ENCODE measurements at regions not wholly inside any gene's neighbourhood (a gene's known extent, or its start where the extent isn't known, plus 50 kb on each side); places are given as distances from the start of the nearest gene placed in this dataset.

DNA sequence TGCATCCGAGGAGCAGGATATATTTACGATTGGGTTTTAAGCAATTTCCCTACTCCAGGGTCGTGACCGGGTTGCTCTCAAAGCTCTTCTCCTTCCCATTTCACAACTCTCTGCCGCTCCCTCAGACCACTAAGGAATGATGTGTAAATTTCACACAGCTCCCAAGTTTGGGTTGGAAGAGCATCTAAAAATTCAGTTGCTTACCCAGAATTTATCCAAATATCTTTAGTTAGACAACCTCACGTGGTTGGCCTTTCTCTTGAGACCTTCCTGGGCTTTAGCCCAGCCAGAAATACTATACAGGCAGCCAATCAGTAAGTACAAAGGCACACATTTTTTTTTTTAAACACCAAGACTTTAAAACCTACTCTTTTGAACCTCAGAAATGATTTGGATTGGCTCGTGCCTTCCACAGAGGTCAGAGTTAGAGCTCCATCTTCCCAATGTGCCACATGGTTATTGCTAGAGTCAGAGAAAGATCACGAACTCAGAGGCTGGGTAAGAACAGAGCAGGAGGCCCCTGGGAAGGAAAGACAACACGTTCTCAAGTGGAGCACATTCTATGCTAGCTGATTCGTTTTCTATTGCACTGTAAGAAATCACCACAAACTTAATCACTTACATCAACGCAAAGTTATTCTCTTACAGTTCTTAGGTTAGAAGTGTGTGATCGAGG, 335.4 kb upstream of the MGMT start:
- no peak overlapping the region for H3K27ac ChIP-seq
- TF ChIP-seq, protein P1, sequence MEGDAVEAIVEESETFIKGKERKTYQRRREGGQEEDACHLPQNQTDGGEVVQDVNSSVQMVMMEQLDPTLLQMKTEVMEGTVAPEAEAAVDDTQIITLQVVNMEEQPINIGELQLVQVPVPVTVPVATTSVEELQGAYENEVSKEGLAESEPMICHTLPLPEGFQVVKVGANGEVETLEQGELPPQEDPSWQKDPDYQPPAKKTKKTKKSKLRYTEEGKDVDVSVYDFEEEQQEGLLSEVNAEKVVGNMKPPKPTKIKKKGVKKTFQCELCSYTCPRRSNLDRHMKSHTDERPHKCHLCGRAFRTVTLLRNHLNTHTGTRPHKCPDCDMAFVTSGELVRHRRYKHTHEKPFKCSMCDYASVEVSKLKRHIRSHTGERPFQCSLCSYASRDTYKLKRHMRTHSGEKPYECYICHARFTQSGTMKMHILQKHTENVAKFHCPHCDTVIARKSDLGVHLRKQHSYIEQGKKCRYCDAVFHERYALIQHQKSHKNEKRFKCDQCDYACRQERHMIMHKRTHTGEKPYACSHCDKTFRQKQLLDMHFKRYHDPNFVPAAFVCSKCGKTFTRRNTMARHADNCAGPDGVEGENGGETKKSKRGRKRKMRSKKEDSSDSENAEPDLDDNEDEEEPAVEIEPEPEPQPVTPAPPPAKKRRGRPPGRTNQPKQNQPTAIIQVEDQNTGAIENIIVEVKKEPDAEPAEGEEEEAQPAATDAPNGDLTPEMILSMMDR (conservative IDR thresholded peaks at IDR 0.05) = no peak

DNA sequence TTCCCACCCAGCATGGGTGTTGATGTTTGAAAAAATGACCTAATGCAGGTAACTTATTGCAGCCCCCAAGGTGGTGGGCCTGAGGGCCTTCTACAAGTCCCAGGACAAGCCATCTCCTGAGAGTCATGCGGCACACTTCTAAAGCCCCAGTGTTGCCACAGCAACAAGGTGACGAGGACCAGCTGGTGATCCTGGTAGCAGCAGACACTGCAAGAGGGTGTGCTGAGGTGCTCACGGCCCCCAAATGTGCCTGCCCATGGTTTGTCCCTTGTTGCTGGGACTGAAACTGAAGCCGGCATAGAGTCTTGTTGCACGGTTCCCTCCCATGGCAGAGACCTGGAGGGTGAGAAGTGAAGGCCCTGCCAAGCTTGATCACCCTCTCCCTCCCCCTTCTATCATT, 333.2 kb upstream of the MGMT start:
- no peak overlapping the region for H3K27ac ChIP-seq
- TF ChIP-seq, protein P1 (conservative IDR thresholded peaks at IDR 0.05) = no peak

DNA sequence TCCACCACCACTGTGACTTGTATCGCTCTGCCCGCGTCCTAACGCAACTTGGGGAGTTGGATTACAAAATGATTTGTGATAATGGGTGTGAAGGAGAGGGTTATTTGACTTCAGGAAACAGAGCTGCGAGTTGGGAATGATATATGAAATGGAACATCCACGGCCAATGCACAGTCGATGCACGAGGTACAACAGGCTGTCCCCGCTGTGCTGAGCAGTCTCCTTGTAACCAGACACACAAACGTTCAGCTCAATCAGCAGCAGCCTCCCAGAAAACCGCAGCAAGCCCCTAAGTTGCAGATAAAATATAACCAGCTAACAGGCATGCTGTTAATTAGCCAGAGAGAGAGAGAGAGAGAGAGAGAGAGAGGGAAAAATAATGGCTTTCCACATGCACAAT, 332.7 kb upstream of the MGMT start:
- H3K27ac ChIP-seq = no peak overlapping the region
- TF ChIP-seq, protein P1 (conservative IDR thresholded peaks at IDR 0.05) = no peak

DNA sequence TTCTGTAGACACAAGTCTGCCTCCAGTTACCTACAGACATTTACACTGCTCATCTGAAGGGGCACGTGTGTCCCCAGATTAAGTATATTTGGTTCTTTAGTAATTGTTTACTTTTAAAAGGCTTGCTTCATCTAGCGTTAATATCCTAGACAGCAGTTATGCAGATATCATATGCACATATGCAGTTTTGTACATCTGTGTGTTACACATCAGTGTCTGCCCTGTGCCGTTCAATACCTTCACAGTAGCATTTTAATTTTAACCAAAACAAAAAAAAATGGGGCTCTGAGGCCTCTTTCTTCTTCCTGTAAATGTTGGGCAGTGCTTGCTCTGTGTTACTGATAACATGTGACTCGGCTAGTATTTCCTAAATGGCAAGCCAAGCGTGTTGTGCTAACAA, 331.4 kb upstream of the MGMT start:
- TF ChIP-seq, protein P1 (conservative IDR thresholded peaks at IDR 0.05) = no peak
- H3K27ac ChIP-seq = no peak overlapping the region

DNA sequence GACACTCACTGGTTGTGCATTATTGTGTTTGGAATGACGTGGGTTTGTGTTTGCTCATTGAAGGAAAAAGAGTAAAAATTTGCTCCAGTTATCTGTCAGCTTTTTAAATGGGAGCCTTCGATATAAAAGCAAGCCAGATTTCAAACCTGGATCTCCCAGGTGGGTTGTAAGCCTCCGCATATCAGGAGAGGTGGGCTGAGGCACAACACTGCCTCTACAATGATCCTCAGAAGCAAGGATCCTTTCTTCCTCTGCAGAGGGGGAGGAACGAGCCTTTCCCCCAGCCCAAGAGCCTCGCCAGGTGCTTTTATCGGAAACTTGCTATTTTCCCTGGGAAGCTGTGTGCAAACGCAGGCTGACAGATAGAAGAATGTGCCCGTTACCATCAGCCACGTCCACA, 331.0 kb upstream of the MGMT start:
- no peak overlapping the region for H3K27ac ChIP-seq
- TF ChIP-seq, protein P1 (conservative IDR thresholded peaks at IDR 0.05) = no peak

DNA sequence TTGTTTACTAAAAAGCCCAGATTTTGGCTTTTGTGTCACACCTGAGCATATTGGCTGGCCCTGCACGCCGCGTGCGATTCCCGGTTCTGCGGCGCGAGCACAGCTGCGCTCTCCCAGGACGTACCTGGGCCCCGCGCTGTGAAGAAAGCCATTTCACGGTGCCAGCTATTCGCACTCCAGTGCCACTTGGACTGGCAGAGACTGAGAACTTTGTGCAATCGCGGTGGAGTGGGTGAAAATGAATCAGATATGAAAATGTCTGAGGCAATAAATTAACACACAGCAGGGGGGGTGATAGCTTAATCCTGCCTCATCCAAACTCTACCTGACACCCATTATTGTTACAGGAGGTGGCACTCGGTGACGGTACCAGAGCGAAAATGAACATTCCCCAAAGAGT, 330.1 kb upstream of the MGMT start:
- TF ChIP-seq, protein P1 (conservative IDR thresholded peaks at IDR 0.05) = no peak
- no peak overlapping the region for H3K27ac ChIP-seq

DNA sequence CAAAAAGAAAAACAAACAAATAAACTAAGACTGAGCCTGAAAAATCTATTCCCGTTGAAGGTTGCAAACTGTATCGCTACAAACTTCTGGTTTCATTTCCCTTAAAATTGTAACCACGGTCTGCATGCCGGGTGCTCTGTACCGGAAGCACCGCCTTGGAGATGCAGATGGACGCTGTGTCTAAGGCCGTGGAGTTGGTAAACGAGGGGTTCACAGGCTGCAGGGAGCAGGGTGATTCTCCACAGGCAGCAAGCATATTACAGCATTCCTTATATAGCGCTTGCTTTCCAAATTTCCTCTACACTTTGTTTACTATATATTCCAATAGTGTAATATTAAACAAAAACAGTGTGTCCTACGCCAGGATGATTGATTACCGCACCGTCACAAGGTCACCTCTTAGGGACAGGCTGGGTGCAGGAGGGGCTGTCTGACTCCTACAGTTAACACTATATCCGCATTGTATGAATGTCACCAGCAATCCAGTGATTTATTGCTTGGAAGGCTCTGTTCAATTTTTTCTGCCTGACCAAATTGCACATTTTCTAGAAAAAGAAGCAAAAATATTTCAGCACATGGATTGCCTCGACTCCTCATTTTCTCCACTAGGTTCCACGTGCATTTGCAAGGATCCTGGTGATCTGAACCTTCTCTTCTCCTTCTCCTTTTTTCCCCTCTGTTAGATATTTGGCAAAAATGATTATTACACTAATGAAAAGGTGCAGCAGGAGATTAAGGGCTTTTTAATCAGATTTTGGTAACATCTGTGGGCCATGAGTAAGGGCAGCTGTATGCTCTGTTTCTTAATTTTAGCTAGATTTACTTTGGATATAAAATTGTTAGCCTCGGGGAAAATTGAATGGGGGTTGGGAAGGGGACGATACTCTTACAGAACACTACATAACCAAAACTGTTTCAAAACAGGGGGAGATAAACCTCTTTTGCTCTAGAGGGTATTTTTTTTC, 325.8 kb upstream of the MGMT start:
- TF ChIP-seq, protein P1 (conservative IDR thresholded peaks at IDR 0.05) = no peak
- no peak overlapping the region for H3K27ac ChIP-seq
